CD14-positive monocyte (primary cell): ENCODE measurements at regions not wholly inside any gene's neighbourhood (a gene's known extent, or its start where the extent isn't known, plus 50 kb on each side); places are given as distances from the start of the nearest gene placed in this dataset.

Experiments
- DNase-seq, 3 donors: peaks; one replicate each; pipeline ENCODE4 v3.0.0-alpha.2; 2011 to 2022
- H2AFZ ChIP-seq: 2 replicates; pipeline ENCODE4 v1.6.0; 2012; ENCODE audit warnings: mild to moderate bottlenecking, low read depth, low read length, inconsistent platforms; ENCODE audit not compliant: insufficient read depth, poor library complexity, severe bottlenecking
- H3K27ac ChIP-seq, 2 donors: 1 replicate in 1 of 2; 2 replicates in 1 of 2; pipeline ENCODE4 v1.5.1; 2012 to 2013; ENCODE audit warnings: low read length in 2 of 2, control low read depth in 1 of 2, inconsistent platforms in 1 of 2, low read depth in 1 of 2, mild to moderate bottlenecking in 1 of 2
- H3K27me3 ChIP-seq, 2 donors: one replicate each; pipeline versions ENCODE4 v1.6.0 to v1.6.1; 2011 to 2013; ENCODE audit warnings: low read length in 2 of 2; ENCODE audit not compliant: control insufficient read depth in 2 of 2, insufficient read depth in 2 of 2
- H3K36me3 ChIP-seq, 2 donors: replicated peaks in 1 of 2; 1 replicate in 1 of 2; 2 replicates in 1 of 2; pipeline versions ENCODE4 v1.5.1 to v1.6.1; 2012 to 2013; ENCODE audit warnings: low read length in 2 of 2, control low read depth in 1 of 2, inconsistent platforms in 1 of 2, mild to moderate bottlenecking in 1 of 2; ENCODE audit not compliant: insufficient read depth in 2 of 2, control insufficient read depth in 1 of 2
- H3K4me1 ChIP-seq, 2 donors: 1 replicate in 1 of 2; 2 replicates in 1 of 2; pipeline versions ENCODE4 v1.5.1 to v1.6.1; 2012 to 2013; ENCODE audit warnings: low read length in 2 of 2, control low read depth in 1 of 2, inconsistent platforms in 1 of 2, mild to moderate bottlenecking in 1 of 2, moderate library complexity in 1 of 2; ENCODE audit not compliant: insufficient read depth in 2 of 2, control insufficient read depth in 1 of 2
- H3K4me2 ChIP-seq: replicated peaks from 2 replicates; pipeline ENCODE3; 2012; ENCODE audit warnings: low read length, moderate library complexity, mild to moderate bottlenecking; ENCODE audit not compliant: poor library complexity, severe bottlenecking; ENCODE audit errors: extremely low read depth
- H3K4me3 ChIP-seq, 3 experiments: fragments of 200-600 bp in 1 of 3; sonication (generic) in 1 of 3; replicated peaks in 1 of 3; 1 replicate in 2 of 3; 2 replicates in 1 of 3; pipeline ENCODE4 v1.5.1; 2011 to 2013; ENCODE audit warnings: low read length in 3 of 3, mild to moderate bottlenecking in 3 of 3, control low read depth in 2 of 3, low read depth in 2 of 3, inconsistent platforms in 1 of 3, moderate library complexity in 1 of 3
- H3K79me2 ChIP-seq: 2 replicates; pipeline ENCODE4 v1.6.0; 2012; ENCODE audit warnings: mild to moderate bottlenecking, control low read depth, inconsistent platforms, low read length, moderate library complexity; ENCODE audit not compliant: insufficient read depth
- H3K9ac ChIP-seq: 2 replicates; pipeline ENCODE4 v1.6.0; 2017; ENCODE audit warnings: low read length, mild to moderate bottlenecking; ENCODE audit not compliant: insufficient read depth, poor library complexity, severe bottlenecking
- H3K9me3 ChIP-seq, 2 donors: replicated peaks in 1 of 2; 1 replicate in 1 of 2; 2 replicates in 1 of 2; pipeline versions ENCODE4 v1.5.1 to v1.6.1; 2012 to 2013; ENCODE audit warnings: low read length in 2 of 2, control low read depth in 1 of 2; ENCODE audit not compliant: control insufficient read depth in 1 of 2, insufficient read depth in 1 of 2
- H4K20me1 ChIP-seq: 2 replicates; pipeline ENCODE4 v1.6.0; 2012; ENCODE audit warnings: mild to moderate bottlenecking, low read length, control low read depth, moderate library complexity; ENCODE audit not compliant: insufficient read depth
- H3K27ac Mint-ChIP-seq, 7 donors: one replicate each; pipeline ENCODE4 v1.8.0; 2020; ENCODE audit warnings: mild to moderate bottlenecking in 7 of 7, mixed read lengths in 7 of 7, moderate library complexity in 6 of 7, inconsistent platforms in 2 of 7
- H3K27me3 Mint-ChIP-seq, 3 donors: one replicate each; pipeline ENCODE4 v1.8.0; 2021 to 2022; ENCODE audit warnings: low read depth in 3 of 3, mild to moderate bottlenecking in 3 of 3, mixed read lengths in 3 of 3, moderate library complexity in 3 of 3, inconsistent platforms in 1 of 3
- H3K36me3 Mint-ChIP-seq, 2 donors: one replicate each; pipeline ENCODE4 v1.8.0; 2020; ENCODE audit warnings: mixed read lengths in 2 of 2, inconsistent platforms in 1 of 2, mild to moderate bottlenecking in 1 of 2
- H3K4me1 Mint-ChIP-seq: one replicate; pipeline ENCODE4 v1.8.0; 2020; ENCODE audit warnings: mild to moderate bottlenecking, mixed read lengths
- H3K4me3 Mint-ChIP-seq, 2 donors: one replicate each; pipeline ENCODE4 v1.8.0; 2020; ENCODE audit warnings: mild to moderate bottlenecking in 2 of 2, mixed read lengths in 2 of 2, moderate library complexity in 1 of 2
- H3K9me3 Mint-ChIP-seq, 7 donors: one replicate each; pipeline ENCODE4 v1.8.0; 2020 to 2022; ENCODE audit warnings: mixed read lengths in 7 of 7, mild to moderate bottlenecking in 6 of 7, moderate library complexity in 6 of 7, inconsistent platforms in 2 of 7
- WGBS: methylation state at CpG from one replicate; pipeline ENCODE4 v1.1.5; 2013; ENCODE audit warnings: missing lambda C conversion rate; ENCODE audit not compliant: insufficient coverage; 5-methylcytosine and 5-hydroxymethylcytosine counted together
- intact Hi-C, 2 donors: fragments of 100-400 bp; cut with micrococcal nuclease; formaldehyde crosslinking; loops; one replicate each; pipeline versions ENCODE4 v1.15.0 to v1.15.1; 2023
- TF ChIP-seq, protein P1 (sequence below): fragments of 200-600 bp; IDR thresholded peaks from one replicate; pipeline ENCODE4 v1.8.0; 2022; ENCODE audit warnings: antibody characterized with exemption, mild to moderate bottlenecking

GRCh38 chr1:116258668-116259419 is 114.2 kb upstream of the ATP1A1 start:
- Histone ChIP-seq H3K4me2 (no peak overlapping the region), H2AFZ (no peak overlapping the region), H3K9ac (no peak overlapping the region), H4K20me1 (no peaks in the 10 kb centered on the region), H3K36me3 (no peaks in the 10 kb centered on the region), H3K4me1 (peaks cover 0 to 4% of the 10 kb centered on the region in 2 donors), H3K27ac (no peak overlapping the region), H3K27me3 (no peaks in the 10 kb centered on the region), H3K79me2 (no peaks in the 10 kb centered on the region), H3K4me3 (no peak overlapping the region), H3K9me3 (no peaks in the 10 kb centered on the region)
- intact Hi-C loops: no loop called here
- no peak overlapping the region for H3K4me3 Mint-ChIP-seq
- H3K27me3 Mint-ChIP-seq: peaks cover 0 to 8% (median 2%) of the 10 kb centered on the region in 3 donors
- peak in 1 of 3 donors; percentile 11 for DNase-seq
- WGBS: 53% methylated on average over 4 of the region's 5 CpGs
- peaks cover 10% of the 10 kb centered on the region for H3K4me1 Mint-ChIP-seq
- H3K36me3 Mint-ChIP-seq: no peaks in the 10 kb centered on the region
- H3K9me3 Mint-ChIP-seq: peaks cover 0 to 1% (median 0%) of the 10 kb centered on the region in 7 donors
- TF ChIP-seq, protein P1, sequence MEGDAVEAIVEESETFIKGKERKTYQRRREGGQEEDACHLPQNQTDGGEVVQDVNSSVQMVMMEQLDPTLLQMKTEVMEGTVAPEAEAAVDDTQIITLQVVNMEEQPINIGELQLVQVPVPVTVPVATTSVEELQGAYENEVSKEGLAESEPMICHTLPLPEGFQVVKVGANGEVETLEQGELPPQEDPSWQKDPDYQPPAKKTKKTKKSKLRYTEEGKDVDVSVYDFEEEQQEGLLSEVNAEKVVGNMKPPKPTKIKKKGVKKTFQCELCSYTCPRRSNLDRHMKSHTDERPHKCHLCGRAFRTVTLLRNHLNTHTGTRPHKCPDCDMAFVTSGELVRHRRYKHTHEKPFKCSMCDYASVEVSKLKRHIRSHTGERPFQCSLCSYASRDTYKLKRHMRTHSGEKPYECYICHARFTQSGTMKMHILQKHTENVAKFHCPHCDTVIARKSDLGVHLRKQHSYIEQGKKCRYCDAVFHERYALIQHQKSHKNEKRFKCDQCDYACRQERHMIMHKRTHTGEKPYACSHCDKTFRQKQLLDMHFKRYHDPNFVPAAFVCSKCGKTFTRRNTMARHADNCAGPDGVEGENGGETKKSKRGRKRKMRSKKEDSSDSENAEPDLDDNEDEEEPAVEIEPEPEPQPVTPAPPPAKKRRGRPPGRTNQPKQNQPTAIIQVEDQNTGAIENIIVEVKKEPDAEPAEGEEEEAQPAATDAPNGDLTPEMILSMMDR: no peak
- no peak overlapping the region for H3K27ac Mint-ChIP-seq

- Mint-ChIP-seq H3K27ac (no peak overlapping the region), H3K9me3 (peaks cover 0 to 1% (median 0%) of the 10 kb centered on the region in 7 donors), H3K4me3 (no peak overlapping the region), H3K36me3 (no peaks in the 10 kb centered on the region), H3K27me3 (peaks cover 0 to 8% (median 2%) of the 10 kb centered on the region in 3 donors), H3K4me1 (peaks cover 10% of the 10 kb centered on the region)
- Histone ChIP-seq H3K4me2 (no peak overlapping the region), H3K4me1 (peaks cover 0 to 4% of the 10 kb centered on the region in 2 donors), H3K36me3 (no peaks in the 10 kb centered on the region), H3K27ac (no peak overlapping the region), H3K9me3 (no peaks in the 10 kb centered on the region), H3K27me3 (no peaks in the 10 kb centered on the region), H4K20me1 (no peaks in the 10 kb centered on the region), H3K9ac (no peak overlapping the region), H3K79me2 (no peaks in the 10 kb centered on the region), H2AFZ (no peak overlapping the region), H3K4me3 (no peak overlapping the region)
- DNase-seq: no peak
- WGBS: 63% methylated on average over 1 of the region's 2 CpGs
- TF ChIP-seq, protein P1: no peak
- intact Hi-C loops: no loop called here
These were observed 113.4 kb upstream of the ATP1A1 start for GRCh38 chr1:116259663-116260062.
